IPS DF 6.9 (cell line): ENCODE measurements at regions not wholly inside any gene's neighbourhood (a gene's known extent, or its start where the extent isn't known, plus 50 kb on each side); places are given as distances from the start of the nearest gene placed in this dataset.
"Not testable (repeated sequence)": the region's sequence is repeated elsewhere in the genome, so short reads cannot be mapped to it uniquely, and the experiment has no call there.

Experiments used
- DNase-seq: peaks from one replicate; pipeline ENCODE4 v3.0.0-alpha.2; 2013; ENCODE audit warnings: low read depth, low spot score
- H3K27ac ChIP-seq: one replicate; pipeline ENCODE4 v1.5.1; 2013; ENCODE audit warnings: low read length, control low read depth
- H3K27me3 ChIP-seq: 2 replicates; pipeline ENCODE4 v1.6.1; 2013; ENCODE audit warnings: mild to moderate bottlenecking, low read length; ENCODE audit not compliant: control insufficient read depth, insufficient read depth
- H3K36me3 ChIP-seq: 2 replicates; pipeline ENCODE4 v1.6.1; 2013; ENCODE audit warnings: low read length; ENCODE audit not compliant: control insufficient read depth, insufficient read depth
- H3K4me1 ChIP-seq: 2 replicates; pipeline ENCODE4 v1.6.1; 2013; ENCODE audit warnings: low read length; ENCODE audit not compliant: control insufficient read depth, insufficient read depth
- H3K4me3 ChIP-seq: 2 replicates; pipeline ENCODE4 v1.5.1; 2013; ENCODE audit warnings: mild to moderate bottlenecking, low read length
- H3K9me3 ChIP-seq: 2 replicates; pipeline ENCODE4 v1.6.1; 2013; ENCODE audit warnings: low read length, inconsistent platforms; ENCODE audit not compliant: control insufficient read depth, insufficient read depth
- WGBS: extraction: QIAGEN DNeasy Blood & Tissue Kit; methylation state at CpG from one replicate; pipeline ENCODE4 v1.1.7; 2013; ENCODE audit warnings: mixed read lengths, missing lambda C conversion rate; ENCODE audit not compliant: insufficient read length, insufficient coverage; 5-methylcytosine and 5-hydroxymethylcytosine counted together

DNA sequence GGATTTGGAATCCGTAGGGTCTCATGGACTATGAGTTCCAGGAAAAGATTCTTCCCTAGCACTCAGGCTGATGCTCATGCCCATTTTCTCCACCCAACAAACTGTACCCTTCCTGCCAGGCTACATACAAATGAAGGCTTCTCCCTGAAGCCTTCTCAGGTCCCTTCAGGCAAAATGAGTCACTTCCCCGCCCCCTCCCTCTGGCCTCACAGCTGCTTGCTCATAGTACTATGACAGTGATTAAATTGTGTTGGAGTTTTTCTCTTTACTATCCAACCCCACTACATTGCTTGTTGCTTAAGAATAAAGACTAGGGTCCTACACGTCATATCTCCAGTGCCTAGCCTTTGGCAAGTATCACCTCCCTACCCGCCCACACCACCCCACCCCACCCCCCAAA, 207.6 kb upstream of the NFIA start:
- Histone ChIP-seq H3K4me1 (peaks cover 1% of the 10 kb centered on the region; the same call in 1 of the 2 replicates), H3K27me3 (no peaks in the 10 kb centered on the region), H3K36me3 (no peaks in the 10 kb centered on the region), H3K4me3 (no peak overlapping the region), H3K9me3 (no peaks in the 10 kb centered on the region), H3K27ac (no peak overlapping the region)
- no peak for DNase-seq
- no CpG with 5 or more reads among the region's 4 CpGs for WGBS

DNA sequence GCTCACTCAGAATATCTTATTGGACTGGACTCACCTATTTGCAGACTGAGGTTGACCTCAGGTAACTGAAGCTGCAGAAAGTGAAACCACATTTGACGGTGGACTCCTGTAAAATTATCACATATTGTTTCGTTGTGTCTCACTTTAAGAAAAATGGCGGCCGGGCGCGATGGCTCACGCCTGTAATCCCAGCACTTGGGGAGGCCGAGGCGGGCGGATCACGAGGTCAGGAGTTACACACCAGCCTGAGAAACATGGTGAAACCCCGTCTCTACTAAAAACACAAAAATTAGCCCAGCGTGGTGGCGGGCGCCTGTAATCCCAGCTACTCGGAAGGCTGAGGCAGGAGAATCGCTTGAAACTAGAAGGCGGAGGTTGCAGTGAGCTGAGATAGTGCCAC, 209.0 kb upstream of the NFIA start:
- not testable (repeated sequence) for DNase-seq, H3K4me1 ChIP-seq

DNA sequence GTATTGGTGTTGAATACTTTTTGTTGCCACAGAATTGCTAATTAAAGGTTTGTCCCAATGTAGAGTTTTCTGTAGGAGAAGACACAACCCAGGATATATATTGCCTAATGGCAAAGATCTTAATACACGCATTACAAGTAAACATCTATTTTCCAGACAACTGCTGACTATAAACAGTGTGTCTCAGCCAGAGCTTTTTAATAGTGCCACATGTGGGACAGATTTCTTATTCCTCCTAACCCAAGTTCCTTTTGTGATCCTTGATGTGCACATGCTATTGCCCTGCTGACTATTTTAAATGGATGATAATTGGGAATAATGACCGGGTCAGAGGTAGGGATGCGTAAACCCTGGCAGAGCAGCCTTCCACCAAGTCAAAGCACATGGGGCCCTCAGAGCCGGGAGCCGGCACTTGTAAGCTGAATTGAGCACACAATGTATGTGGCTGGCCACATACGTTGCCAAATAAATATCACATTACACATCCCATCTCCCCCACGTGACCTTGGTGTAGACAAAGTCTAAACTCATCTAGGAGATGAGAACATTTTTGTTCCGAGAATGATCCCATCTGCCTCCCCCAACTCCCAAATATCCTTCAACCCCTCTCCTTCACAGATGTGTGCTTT, 209.8 kb upstream of the NFIA start:
- DNase-seq = no peak
- H3K4me1 ChIP-seq = peaks cover 1% of the 10 kb centered on the region; the same call in 1 of the 2 replicates
- no CpG with 5 or more reads among the region's 8 CpGs for WGBS
- H3K36me3 ChIP-seq = no peaks in the 10 kb centered on the region
- H3K27me3 ChIP-seq = no peaks in the 10 kb centered on the region
- H3K4me3 ChIP-seq = no peak overlapping the region
- no peaks in the 10 kb centered on the region for H3K9me3 ChIP-seq
- H3K27ac ChIP-seq = no peak overlapping the region

More for the DNA sequence above, 209.0 kb upstream of the NFIA start:
- not testable (repeated sequence) for H3K9me3 ChIP-seq, H3K36me3 ChIP-seq, H3K4me3 ChIP-seq, H3K27ac ChIP-seq, H3K27me3 ChIP-seq
- WGBS = no CpG with 5 or more reads among the region's 18 CpGs

GRCh38 chr1:60870269-60870865, 212.0 kb upstream of the NFIA start:
- no peaks in the 10 kb centered on the region for H3K27me3 ChIP-seq
- no peaks in the 10 kb centered on the region for H3K36me3 ChIP-seq
- no peak overlapping the region for H3K4me3 ChIP-seq
- no peak for DNase-seq
- H3K27ac ChIP-seq = no peak overlapping the region
- H3K4me1 ChIP-seq = peaks cover 1% of the 10 kb centered on the region; the same call in 1 of the 2 replicates
- H3K9me3 ChIP-seq = no peaks in the 10 kb centered on the region
- WGBS = no CpG with 5 or more reads among the region's 5 CpGs

DNA sequence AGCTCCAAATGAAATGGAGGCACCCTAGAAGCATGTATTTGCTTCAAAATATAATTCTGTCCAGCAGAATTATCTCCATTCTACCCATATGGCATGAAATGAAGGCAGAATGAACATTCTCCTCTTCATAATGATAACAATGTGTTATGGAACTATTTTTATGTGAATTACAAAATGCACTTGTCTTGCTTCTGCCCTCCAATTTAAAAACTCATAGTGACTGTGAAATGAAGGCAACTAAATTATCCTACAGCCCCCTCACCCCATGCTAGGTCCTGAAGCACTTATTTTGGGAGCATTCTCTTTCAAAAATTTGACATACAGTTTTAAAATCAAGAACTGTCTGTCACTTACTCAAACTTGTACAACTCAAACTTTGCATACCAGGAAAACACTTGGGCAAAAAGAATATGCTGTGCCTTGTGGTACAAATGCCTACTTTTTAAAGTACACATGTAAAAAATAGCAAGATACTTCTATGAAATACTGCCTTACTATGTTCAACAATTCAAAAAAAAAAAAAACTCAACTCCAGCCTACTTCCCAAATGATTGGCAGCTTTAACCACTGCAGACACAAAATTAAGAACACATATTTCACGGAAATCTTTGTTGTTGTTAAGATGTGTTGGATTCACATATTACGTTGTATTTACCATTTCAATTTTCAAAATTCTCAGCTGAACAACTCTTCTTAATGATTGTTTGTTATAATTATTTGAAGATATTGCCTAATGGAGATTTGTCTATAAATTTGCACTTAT, 213.3 kb upstream of the NFIA start:
- H3K36me3 ChIP-seq = no peaks in the 10 kb centered on the region
- no peak overlapping the region for H3K27ac ChIP-seq
- H3K4me3 ChIP-seq = no peak overlapping the region
- H3K27me3 ChIP-seq = no peaks in the 10 kb centered on the region
- WGBS = no CpG with 5 or more reads among the region's 2 CpGs
- peaks cover 1% of the 10 kb centered on the region; the same call in 1 of the 2 replicates for H3K4me1 ChIP-seq
- no peaks in the 10 kb centered on the region for H3K9me3 ChIP-seq
- no peak for DNase-seq

DNA sequence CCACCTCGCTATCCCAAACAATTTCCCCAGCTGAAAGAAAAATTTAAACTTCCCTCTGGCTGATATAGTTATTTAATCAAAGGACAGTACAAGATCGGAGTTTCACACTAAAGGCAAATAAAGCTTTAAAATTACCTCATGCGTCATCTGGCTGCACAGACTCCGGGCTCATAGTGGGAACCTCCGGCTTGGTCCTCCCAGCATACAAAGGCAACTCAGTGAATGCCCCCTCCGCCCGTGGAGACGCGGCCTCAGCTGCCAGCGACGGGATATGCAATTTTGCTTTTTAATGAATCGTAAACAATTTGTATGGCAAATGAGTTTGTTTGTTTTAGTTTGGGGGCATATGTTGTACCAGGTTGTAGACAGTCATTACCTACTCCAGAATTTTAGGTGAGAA, 214.6 kb upstream of the NFIA start:
- 100% methylated on average over 1 of the region's 12 CpGs for WGBS
- no peaks in the 10 kb centered on the region for H3K27me3 ChIP-seq
- DNase-seq = no peak
- H3K4me1 ChIP-seq = peaks cover 2% of the 10 kb centered on the region; the same call in 1 of the 2 replicates
- H3K36me3 ChIP-seq = no peaks in the 10 kb centered on the region
- H3K4me3 ChIP-seq = no peak overlapping the region
- H3K27ac ChIP-seq = no peak overlapping the region
- H3K9me3 ChIP-seq = no peaks in the 10 kb centered on the region

DNA sequence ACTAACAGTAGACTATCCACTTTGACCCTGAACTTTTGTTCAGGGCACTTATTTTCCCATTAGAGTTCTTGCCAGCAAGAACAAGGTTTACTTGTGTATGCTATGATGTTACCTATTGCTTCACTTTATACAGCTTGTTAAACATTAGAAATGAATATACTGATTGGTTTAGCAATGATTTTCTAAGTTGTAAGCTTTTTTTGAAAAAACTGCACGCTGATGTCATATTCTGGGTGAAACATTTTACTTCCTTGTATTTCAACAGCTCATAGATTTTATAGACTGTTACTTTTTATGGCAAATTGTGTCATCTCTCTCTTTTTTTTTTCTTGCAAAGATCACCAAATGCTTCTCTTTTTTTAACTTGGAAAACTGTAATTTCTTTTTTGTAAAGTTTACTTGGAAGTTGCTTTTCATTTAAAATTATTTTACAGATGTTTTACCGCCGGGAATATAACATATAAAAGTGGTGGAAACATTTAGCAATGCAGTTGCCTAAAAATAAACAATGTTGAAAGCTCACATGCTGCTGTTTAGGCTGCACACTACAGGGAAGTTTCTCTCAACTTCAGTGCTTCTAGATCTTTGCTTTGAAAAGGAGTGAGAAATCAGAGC, 215.3 kb upstream of the NFIA start:
- Histone ChIP-seq H3K27ac (no peak overlapping the region), H3K9me3 (no peaks in the 10 kb centered on the region), H3K27me3 (no peaks in the 10 kb centered on the region), H3K36me3 (no peaks in the 10 kb centered on the region), H3K4me1 (peaks cover 3% of the 10 kb centered on the region; the same call in 1 of the 2 replicates), H3K4me3 (no peak overlapping the region)
- no CpG with 5 or more reads among the region's 3 CpGs for WGBS
- no peak for DNase-seq

DNA sequence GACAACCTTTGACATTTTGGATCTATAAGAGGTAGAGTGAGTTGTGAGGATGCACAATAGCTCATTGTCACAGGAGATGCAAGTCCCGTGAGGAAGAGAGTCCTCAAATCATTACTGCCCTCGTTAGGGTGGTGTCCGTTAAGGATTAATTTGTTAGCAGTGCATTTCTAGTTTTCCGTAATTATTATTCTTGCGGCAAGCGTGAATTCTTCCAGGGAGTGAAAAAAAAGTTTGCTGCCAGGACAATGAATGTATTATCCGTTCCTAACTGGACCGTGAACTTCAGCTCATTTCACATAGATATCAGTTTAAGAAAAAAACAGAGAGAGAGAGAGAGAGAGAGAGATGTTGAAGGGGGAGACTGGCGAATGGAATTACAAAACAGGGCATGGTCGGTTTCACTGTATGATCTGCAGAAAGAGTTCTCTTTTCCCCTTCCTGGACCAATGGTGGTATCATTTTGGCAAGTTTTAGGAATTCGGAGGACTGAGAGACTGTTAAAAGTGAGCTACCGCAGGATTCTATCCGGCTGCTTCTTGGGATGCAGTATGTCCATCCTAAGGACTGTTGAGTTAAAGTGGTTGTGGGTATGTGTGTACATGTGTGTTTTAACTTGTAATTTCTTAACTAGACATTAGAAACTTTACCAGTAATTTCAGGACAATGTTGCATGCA, 216.0 kb upstream of the NFIA start:
- no peak overlapping the region for H3K27ac ChIP-seq
- no CpG with 5 or more reads among the region's 13 CpGs for WGBS

GRCh38 chr1:60865166-60865565, 217.2 kb upstream of the NFIA start:
- Histone ChIP-seq H3K4me3 (no peak overlapping the region), H3K9me3 (no peaks in the 10 kb centered on the region), H3K36me3 (no peaks in the 10 kb centered on the region), H3K4me1 (peaks cover 2% of the 10 kb centered on the region; the same call in 1 of the 2 replicates), H3K27ac (no peak overlapping the region), H3K27me3 (no peaks in the 10 kb centered on the region)
- DNase-seq = no peak
- WGBS = no CpG with 5 or more reads among the region's 8 CpGs

More for the DNA sequence above, 216.0 kb upstream of the NFIA start:
- Histone ChIP-seq H3K4me1 (peaks cover 3% of the 10 kb centered on the region; the same call in 1 of the 2 replicates), H3K9me3 (no peaks in the 10 kb centered on the region), H3K4me3 (no peak overlapping the region), H3K36me3 (no peaks in the 10 kb centered on the region), H3K27me3 (no peaks in the 10 kb centered on the region)
- no peak for DNase-seq

- WGBS = no CpG with 5 or more reads among the region's 5 CpGs
- no peaks in the 10 kb centered on the region for H3K36me3 ChIP-seq
- H3K9me3 ChIP-seq = no peaks in the 10 kb centered on the region
- no peak overlapping the region for H3K27ac ChIP-seq
- no peak for DNase-seq
- no peaks in the 10 kb centered on the region for H3K27me3 ChIP-seq
- peaks cover 2% of the 10 kb centered on the region; the same call in 1 of the 2 replicates for H3K4me1 ChIP-seq
- H3K4me3 ChIP-seq = no peak overlapping the region
Observed at GRCh38 chr1:60864722-60865121, 217.6 kb upstream of the NFIA start.
